ENCODE measurements at regions not wholly inside any gene's neighbourhood (a gene's known extent, or its start where the extent isn't known, plus 50 kb on each side); places are given as distances from the start of the nearest gene placed in this dataset.

GRCh38 chr2:120960770-120961366 lies 225.2 kb downstream of the GLI2 start:
- H3K4me3 ChIP-seq (ENCODE audit: low read length), result no peak overlapping the region
- no peak overlapping the region for H3K27ac ChIP-seq (ENCODE audit: low read depth, low read length)
- H3K4me1 ChIP-seq (ENCODE audit: control insufficient read depth in 2 of 2, insufficient read depth in 2 of 2, low read length in 2 of 2), result no peaks in the 10 kb centered on the region
- ChIA-PET POLR2A (no interaction called here), CTCF (no interaction called here)
- H3K9me3 ChIP-seq (ENCODE audit: control insufficient read depth in 2 of 3, low read length in 3 of 3), result no peaks in the 10 kb centered on the region
- no peaks in the 10 kb centered on the region for H3K36me3 ChIP-seq (ENCODE audit: control insufficient read depth in 2 of 3, insufficient read depth in 3 of 3, low read length in 3 of 3)
- intact Hi-C loops (cut with micrococcal nuclease), result no loop called here
- ATAC-seq (no peak), DNase-seq (no peak)
- no peaks in the 10 kb centered on the region for H3K27me3 ChIP-seq (ENCODE audit: control insufficient read depth in 2 of 2, insufficient read depth in 2 of 2, low read length in 2 of 2)
- Mint-ChIP-seq H3K27me3 (peaks cover 0 to 4% (median 0%) of the 10 kb centered on the region in 5 donors), H3K27ac (no peak overlapping the region), H3K9me3 (no peaks in the 10 kb centered on the region), H3K36me3 (no peaks in the 10 kb centered on the region), H3K4me1 (peaks cover 0 to 2% (median 0%) of the 10 kb centered on the region in 7 donors), H3K4me3 (no peak overlapping the region)

DNA sequence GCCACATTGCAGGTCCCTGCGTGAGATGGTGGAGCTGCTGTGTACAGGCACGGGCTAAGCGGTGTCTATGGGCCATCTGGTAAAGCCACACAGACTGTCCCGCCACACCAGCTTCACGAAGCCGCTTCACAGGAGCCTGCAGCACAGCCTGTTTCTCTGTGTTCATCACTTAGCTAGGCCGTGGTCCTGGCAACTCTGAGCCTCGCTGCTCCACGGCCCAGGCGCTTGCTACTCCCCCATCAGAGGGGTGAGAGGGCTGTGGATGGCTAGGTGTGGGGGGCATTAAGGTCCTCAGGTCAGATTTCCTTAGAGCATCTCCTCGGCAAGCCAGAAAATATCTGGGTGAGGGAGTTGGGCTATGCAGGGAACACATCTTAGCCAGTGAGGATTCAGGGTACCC lies 225.7 kb downstream of the GLI2 start:
- Mint-ChIP-seq H3K4me3 (no peak overlapping the region), H3K27ac (no peak overlapping the region), H3K36me3 (no peaks in the 10 kb centered on the region), H3K9me3 (no peaks in the 10 kb centered on the region), H3K4me1 (peaks cover 0 to 2% (median 0%) of the 10 kb centered on the region in 7 donors), H3K27me3 (peaks cover 0 to 4% (median 0%) of the 10 kb centered on the region in 5 donors)
- ChIA-PET POLR2A (no interaction called here), CTCF (no interaction called here)
- Histone ChIP-seq H3K4me1 (ENCODE audit: control insufficient read depth in 2 of 2, insufficient read depth in 2 of 2, low read length in 2 of 2) (no peaks in the 10 kb centered on the region), H3K27me3 (ENCODE audit: control insufficient read depth in 2 of 2, insufficient read depth in 2 of 2, low read length in 2 of 2) (no peaks in the 10 kb centered on the region), H3K4me3 (ENCODE audit: low read length) (no peak overlapping the region), H3K9me3 (ENCODE audit: control insufficient read depth in 2 of 3, low read length in 3 of 3) (no peaks in the 10 kb centered on the region), H3K27ac (ENCODE audit: low read depth, low read length) (no peak overlapping the region), H3K36me3 (ENCODE audit: control insufficient read depth in 2 of 3, insufficient read depth in 3 of 3, low read length in 3 of 3) (no peaks in the 10 kb centered on the region)
- ATAC-seq (no peak), DNase-seq (no peak)
- intact Hi-C loops (cut with micrococcal nuclease), result no loop called here

- Histone ChIP-seq H3K4me3 (ENCODE audit: low read length) (no peak overlapping the region), H3K27me3 (ENCODE audit: control insufficient read depth in 2 of 2, insufficient read depth in 2 of 2, low read length in 2 of 2) (no peaks in the 10 kb centered on the region), H3K4me1 (ENCODE audit: control insufficient read depth in 2 of 2, insufficient read depth in 2 of 2, low read length in 2 of 2) (no peaks in the 10 kb centered on the region), H3K36me3 (ENCODE audit: control insufficient read depth in 2 of 3, insufficient read depth in 3 of 3, low read length in 3 of 3) (no peaks in the 10 kb centered on the region), H3K9me3 (ENCODE audit: control insufficient read depth in 2 of 3, low read length in 3 of 3) (no peaks in the 10 kb centered on the region), H3K27ac (ENCODE audit: low read depth, low read length) (no peak overlapping the region)
- Mint-ChIP-seq H3K36me3 (no peaks in the 10 kb centered on the region), H3K4me3 (no peak overlapping the region), H3K27ac (no peak overlapping the region), H3K9me3 (no peaks in the 10 kb centered on the region), H3K4me1 (peaks cover 0 to 2% (median 0%) of the 10 kb centered on the region in 7 donors), H3K27me3 (peaks cover 0 to 4% (median 0%) of the 10 kb centered on the region in 5 donors)
- ChIA-PET POLR2A (no interaction called here), CTCF (no interaction called here)
- DNase-seq (no peak), ATAC-seq (no peak)
- intact Hi-C loops (cut with micrococcal nuclease), result no loop called here
Measured at GRCh38 chr2:120963997-120964705, 228.5 kb downstream of the GLI2 start.

GRCh38 chr2:120964819-120965218 lies 229.2 kb downstream of the GLI2 start:
- Histone ChIP-seq H3K27me3 (ENCODE audit: control insufficient read depth in 2 of 2, insufficient read depth in 2 of 2, low read length in 2 of 2) (no peaks in the 10 kb centered on the region), H3K27ac (ENCODE audit: low read depth, low read length) (no peak overlapping the region), H3K4me1 (ENCODE audit: control insufficient read depth in 2 of 2, insufficient read depth in 2 of 2, low read length in 2 of 2) (no peaks in the 10 kb centered on the region), H3K4me3 (ENCODE audit: low read length) (no peak overlapping the region), H3K9me3 (ENCODE audit: control insufficient read depth in 2 of 3, low read length in 3 of 3) (no peaks in the 10 kb centered on the region), H3K36me3 (ENCODE audit: control insufficient read depth in 2 of 3, insufficient read depth in 3 of 3, low read length in 3 of 3) (no peaks in the 10 kb centered on the region)
- no peak overlapping the region for H3K27ac Mint-ChIP-seq
- ChIA-PET POLR2A (no interaction called here), CTCF (no interaction called here)
- H3K27me3 Mint-ChIP-seq, result peaks cover 0 to 4% (median 0%) of the 10 kb centered on the region in 5 donors
- peaks cover 0 to 3% (median 0%) of the 10 kb centered on the region in 7 donors for H3K4me1 Mint-ChIP-seq
- DNase-seq (no peak), ATAC-seq (no peak)
- H3K36me3 Mint-ChIP-seq, result no peaks in the 10 kb centered on the region
- H3K4me3 Mint-ChIP-seq, result no peak overlapping the region
- H3K9me3 Mint-ChIP-seq, result peaks cover 0 to 3% (median 0%) of the 10 kb centered on the region in 11 donors
- intact Hi-C loops (cut with micrococcal nuclease), result no loop called here

- H3K9me3 ChIP-seq (ENCODE audit: control insufficient read depth in 2 of 3, low read length in 3 of 3), result no peaks in the 10 kb centered on the region
- H3K4me3 ChIP-seq (ENCODE audit: low read length), result no peak overlapping the region
- ATAC-seq (no peak), DNase-seq (no peak)
- H3K27ac ChIP-seq (ENCODE audit: low read depth, low read length), result no peak overlapping the region
- H3K27me3 ChIP-seq (ENCODE audit: control insufficient read depth in 2 of 2, insufficient read depth in 2 of 2, low read length in 2 of 2), result no peaks in the 10 kb centered on the region
- POLR2A ChIA-PET, result no interaction called here
- H3K4me1 ChIP-seq (ENCODE audit: control insufficient read depth in 2 of 2, insufficient read depth in 2 of 2, low read length in 2 of 2), result no peaks in the 10 kb centered on the region
- H3K36me3 ChIP-seq (ENCODE audit: control insufficient read depth in 2 of 3, insufficient read depth in 3 of 3, low read length in 3 of 3), result no peaks in the 10 kb centered on the region
- CTCF ChIA-PET, result no interaction called here
- Mint-ChIP-seq H3K9me3 (peaks cover 0 to 4% (median 0%) of the 10 kb centered on the region in 11 donors), H3K4me3 (no peak overlapping the region), H3K36me3 (no peaks in the 10 kb centered on the region), H3K27me3 (peaks cover 0 to 4% (median 0%) of the 10 kb centered on the region in 5 donors), H3K27ac (no peak overlapping the region), H3K4me1 (peaks cover 0 to 4% (median 0%) of the 10 kb centered on the region in 7 donors)
- intact Hi-C loops (cut with micrococcal nuclease), result no loop called here
Measured at GRCh38 chr2:120966510-120967254, 231.0 kb downstream of the GLI2 start.

DNA sequence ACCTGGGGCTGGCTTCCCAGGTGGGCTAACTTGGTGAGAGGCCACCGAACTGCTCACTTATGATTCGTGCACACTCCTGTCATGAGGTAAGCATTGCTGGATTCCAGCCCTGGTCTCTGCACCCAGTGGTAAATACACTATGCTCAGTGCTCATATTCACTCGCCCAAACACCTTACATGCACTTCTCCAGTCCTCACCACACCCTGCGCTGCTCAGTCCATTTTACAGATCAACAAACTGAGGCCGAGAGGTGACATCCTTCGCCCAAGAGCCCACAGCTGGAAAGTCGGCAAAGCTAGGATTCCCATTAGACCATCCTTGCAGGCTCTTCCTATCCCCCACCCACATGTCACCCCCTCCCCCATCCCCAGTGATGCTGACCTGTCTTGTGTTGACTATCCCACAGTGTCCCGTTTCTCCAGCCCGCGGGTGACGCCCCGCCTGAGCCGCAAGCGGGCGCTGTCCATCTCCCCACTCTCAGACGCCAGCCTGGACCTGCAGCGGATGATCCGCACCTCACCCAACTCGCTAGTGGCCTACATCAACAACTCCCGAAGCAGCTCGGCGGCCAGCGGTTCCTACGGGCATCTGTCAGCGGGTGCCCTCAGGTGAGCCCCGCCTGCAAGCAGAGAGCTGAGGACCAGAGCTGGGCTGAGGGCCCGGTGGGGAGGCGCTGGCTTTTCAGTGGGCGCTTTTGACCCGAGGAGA lies 232.8 kb downstream of the GLI2 start:
- peaks cover 0 to 2% (median 0%) of the 10 kb centered on the region in 7 donors for H3K4me1 Mint-ChIP-seq
- intact Hi-C loops (cut with micrococcal nuclease), result no loop called here
- ChIA-PET POLR2A (no interaction called here), CTCF (no interaction called here)
- H3K4me1 ChIP-seq (ENCODE audit: control insufficient read depth in 2 of 2, insufficient read depth in 2 of 2, low read length in 2 of 2), result no peaks in the 10 kb centered on the region
- no peak overlapping the region for H3K4me3 Mint-ChIP-seq
- DNase-seq (no peak), ATAC-seq (no peak)
- H3K9me3 Mint-ChIP-seq, result peaks cover 0 to 4% (median 0%) of the 10 kb centered on the region in 11 donors
- H3K36me3 ChIP-seq (ENCODE audit: control insufficient read depth in 2 of 3, insufficient read depth in 3 of 3, low read length in 3 of 3), result no peaks in the 10 kb centered on the region
- no peaks in the 10 kb centered on the region for H3K9me3 ChIP-seq (ENCODE audit: control insufficient read depth in 2 of 3, low read length in 3 of 3)
- H3K27ac Mint-ChIP-seq, result no peak overlapping the region
- no peak overlapping the region for H3K4me3 ChIP-seq (ENCODE audit: low read length)
- H3K27me3 Mint-ChIP-seq, result no peaks in the 10 kb centered on the region
- no peaks in the 10 kb centered on the region for H3K36me3 Mint-ChIP-seq
- no peak overlapping the region for H3K27ac ChIP-seq (ENCODE audit: low read depth, low read length)
- H3K27me3 ChIP-seq (ENCODE audit: control insufficient read depth in 2 of 2, insufficient read depth in 2 of 2, low read length in 2 of 2), result no peaks in the 10 kb centered on the region

All from naive thymus-derived CD4-positive, alpha-beta T cell (primary cell).